Inferior parietal cortex (tissue), 1 donor: ENCODE measurements at regions not wholly inside any gene's neighbourhood (a gene's known extent, or its start where the extent isn't known, plus 50 kb on each side); places are given as distances from the start of the nearest gene placed in this dataset.

ENCODE experiments used
- DNase-seq: peaks from one replicate; pipeline ENCODE4 v3.0.0-alpha.2; 2016; ENCODE audit errors: extremely low spot score

DNA sequence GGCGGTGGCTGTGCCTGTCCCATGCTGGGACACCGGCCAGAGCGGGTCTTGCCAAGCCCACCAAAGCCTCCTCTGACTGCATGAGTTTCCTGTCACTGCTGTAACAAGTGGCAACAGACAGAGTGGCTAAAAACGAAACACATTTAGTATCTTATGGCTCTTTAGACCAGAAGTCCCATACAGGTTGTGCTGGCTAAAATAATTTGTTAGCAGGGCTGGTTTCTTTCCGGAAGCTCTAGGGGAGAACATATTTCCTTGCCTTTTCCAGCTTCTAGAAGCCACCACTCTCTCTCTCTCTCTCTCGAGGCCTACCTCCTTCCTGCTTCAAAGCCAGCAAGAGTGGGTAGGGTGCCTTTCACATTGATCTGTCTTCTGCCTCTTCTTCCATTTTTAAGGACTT, 171.6 kb upstream of the PLPP4 start:
- DNase-seq = no peak

DNA sequence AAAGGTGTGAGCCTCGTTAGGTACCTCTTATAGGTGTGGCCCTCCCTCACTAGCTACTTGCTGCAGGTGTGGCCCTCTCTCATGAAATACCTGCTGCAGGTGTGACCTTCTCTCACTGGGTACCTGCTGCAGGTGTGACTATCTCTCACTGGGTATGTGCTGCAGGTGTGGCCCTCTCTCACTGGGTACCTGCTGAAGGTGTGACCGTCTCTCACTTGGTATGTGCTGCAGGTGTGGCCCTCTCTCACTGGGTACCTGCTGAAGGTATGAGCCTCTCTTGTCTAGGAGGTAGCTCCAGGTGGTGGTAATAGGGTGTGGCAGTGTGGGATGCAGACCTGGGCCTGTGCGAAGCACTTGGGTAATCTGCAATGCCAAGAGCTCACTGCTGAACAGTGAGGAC, 170.7 kb upstream of the PLPP4 start:
- DNase-seq = no peak

DNA sequence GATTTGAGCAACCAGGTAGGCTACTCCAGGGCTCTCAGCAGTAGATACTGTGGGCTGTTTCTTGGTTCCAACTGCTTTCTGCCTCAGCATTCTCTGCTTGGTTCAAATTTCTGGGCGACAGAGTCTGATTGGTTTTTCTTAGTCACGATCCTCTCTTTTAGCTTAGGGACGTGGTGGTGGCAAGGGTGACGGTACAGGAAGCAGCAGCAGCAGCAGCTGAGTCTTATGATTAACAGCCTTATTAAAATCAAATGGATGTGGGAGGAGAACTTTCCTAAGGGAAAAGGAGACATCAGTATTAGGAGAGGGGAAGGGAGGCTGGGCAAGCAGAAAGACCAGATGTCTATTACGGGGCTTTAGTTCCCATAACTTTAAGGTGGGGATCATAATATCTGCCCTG, 156.5 kb upstream of the PLPP4 start:
- DNase-seq = no peak

DNA sequence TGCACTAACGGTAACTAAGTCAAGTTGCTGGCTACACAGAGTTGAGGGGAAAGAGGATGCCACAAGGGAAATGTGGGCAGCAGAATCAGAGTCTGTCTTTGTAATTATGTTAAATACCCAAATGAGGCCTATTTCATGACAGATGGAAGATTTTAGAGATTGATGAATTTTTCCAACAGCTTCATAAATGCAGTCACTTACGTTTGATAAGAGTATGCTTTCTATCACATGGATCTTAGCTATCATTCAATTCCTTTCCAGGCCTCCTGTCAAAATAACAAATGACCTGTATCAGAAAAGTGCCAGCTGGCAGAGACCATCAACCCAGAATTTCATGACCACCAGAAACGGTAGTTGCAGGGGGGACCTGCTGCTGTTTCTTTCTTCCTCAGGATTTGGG, 148.4 kb upstream of the PLPP4 start:
- DNase-seq = no peak

DNA sequence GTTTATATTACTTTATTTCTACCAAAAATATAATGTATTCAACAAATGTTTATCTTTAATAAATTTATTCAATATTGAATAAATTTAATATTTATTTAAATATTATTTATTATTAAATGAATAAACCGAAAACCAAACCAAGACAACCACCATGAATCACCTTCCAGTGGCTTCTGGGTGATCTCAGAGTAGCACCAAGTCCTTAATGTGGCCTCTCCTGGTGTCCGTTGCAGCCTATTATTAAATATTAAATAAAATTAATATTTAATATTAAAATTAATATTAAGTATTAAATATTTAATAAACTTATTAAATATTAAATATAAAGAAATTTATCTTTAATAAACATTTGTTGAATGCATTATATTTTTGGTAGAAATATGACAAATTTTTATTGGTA, 143.3 kb upstream of the PLPP4 start:
- no peak for DNase-seq

DNA sequence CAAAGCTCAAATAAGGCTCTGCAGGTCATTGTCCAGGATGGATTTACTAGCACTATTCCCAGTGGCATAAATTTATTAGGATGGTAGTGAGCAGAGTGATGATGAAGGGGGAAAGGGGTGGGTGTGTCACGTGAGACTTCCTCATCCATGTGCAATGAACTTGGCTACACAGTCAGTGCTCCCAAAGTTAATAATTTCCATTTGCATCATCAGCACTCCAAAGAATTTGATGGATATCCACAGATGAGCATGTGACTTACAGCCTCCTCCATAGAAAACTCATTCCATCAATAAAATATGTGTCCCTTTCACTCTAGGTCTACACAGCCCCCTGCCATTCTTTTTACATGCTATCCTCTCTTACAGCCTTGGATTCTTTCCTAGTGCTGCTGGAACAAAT, 142.6 kb upstream of the PLPP4 start:
- DNase-seq = no peak

DNA sequence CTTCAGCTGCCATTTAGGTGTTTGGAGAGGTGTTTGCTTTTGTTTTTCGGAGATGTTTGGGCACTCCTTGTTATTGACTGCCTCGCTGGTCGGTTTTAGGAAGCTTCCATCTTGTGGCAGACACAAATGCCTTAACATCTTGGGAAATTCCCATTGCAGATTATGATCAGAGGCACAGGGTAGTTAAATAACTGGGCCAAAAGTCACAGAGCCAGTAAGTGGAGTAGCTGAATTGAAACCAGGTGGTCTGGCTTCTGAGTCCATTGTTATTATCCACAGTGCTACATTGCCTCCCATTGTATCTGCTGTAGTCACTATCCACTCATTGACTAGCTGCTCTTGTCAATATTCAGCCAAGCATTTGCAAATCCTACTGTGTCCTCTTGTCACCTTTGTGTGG, 138.2 kb upstream of the PLPP4 start:
- no peak for DNase-seq

DNA sequence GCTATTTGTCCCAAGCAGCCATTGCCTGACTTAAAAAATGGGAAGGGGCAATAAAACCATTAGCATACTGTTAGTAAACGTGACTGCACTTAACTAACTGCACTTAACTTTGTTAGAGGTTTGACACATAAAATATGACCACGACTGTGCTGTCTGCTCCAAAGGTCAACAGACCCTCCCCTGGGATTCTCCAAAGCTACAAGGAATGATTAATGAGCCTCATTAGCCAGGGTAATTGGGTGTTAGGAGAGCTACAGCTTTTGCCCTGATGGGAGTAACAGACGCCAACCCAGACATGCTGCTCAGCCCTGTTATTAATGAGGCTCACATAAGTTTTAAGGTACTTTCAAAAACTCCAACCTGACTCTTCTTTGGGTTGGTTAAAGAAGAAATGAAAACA, 129.4 kb upstream of the PLPP4 start:
- DNase-seq = no peak

DNA sequence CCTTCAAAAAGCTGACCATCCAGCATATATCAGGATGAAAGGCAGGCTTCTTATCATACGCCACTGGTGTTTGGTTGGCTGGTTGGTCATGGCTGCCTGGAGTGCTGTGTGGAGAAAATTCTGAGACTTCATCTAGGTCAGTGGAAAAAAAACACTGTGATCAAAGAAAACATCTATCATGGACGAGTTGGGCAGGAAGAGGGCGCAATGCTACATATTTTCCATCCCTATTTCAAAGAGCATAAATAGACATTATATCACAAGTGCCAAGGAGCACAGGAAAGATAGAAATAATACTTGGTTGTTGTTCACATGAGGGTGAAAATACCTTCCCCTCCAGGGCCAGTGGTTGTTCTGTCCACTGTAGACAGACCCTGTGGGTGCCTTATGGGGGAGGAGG, 128.4 kb upstream of the PLPP4 start:
- DNase-seq = no peak

DNA sequence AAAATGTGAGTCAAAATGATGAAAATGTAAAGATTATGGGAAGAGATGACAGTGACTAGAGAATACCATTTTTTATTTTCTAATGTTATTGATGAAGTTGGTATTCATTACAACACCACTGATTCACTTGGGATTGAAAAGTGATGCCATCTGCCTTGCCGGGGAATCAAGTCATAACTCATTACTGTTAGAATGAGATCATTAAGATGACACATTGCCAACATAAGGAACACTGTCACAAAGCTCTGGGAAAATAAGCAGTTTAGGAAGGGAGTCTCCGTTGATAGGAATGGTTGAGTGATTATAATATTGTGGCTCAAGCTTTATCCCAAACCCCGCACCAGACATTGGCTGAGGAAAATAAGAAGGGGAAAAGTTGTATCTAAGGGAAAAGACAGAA, 121.5 kb upstream of the PLPP4 start:
- DNase-seq = no peak

DNA sequence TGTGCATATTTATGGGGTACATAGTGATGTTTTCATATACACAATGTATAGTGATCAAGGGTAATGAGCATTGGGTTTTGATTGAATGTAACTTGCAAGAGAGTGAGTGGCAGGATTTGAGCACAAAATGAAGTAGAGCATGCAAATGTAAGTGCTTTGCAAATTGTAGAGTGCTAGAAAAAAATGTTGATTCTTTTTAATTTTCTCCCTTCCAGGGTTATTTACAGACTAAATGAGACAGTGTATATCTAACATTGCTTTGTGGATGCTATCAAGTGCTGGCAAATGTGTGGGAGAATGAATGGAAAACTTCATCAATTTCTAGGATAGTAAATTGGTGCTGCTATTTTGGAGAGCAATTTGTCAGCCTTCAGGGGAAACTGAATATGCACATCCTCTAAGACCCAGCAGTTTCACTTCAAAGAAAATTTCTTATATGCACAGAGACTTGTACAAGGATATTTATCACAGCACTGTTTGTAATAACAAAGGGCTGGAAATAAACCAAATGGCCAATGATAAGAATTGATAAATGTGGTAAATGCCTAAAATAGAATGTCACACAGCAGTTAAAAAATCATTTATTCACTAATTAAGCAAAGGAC, 120.6 kb upstream of the PLPP4 start:
- no peak for DNase-seq

DNA sequence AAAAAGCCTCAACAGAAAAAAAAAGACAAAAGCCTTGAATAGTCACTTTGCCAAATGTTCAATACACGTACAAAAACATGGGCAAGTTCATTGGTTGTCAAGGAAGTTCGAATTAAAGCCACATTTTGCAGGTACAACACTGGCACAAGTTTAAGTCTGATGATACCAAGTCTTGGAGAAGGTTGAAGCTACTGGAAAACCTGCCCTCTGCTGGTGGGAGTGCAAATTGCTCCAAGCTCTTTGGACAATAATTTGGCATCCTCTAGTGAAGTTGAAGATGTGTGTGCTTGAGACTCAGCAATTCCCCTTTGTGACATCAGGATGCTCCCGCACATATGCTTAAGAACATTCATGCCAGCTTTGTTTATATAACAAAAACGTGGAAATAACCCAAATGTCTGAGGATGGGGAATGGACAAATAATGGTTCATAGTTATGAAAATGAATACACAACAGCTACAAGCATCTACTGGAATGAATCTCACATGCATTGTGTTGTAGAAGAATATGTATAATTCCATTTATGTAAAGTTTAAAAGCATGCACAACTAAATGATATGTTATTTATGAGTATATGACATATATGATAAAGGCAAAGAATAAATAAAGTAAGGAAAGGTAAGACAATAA, 120.0 kb upstream of the PLPP4 start:
- DNase-seq = peak; percentile 40

DNA sequence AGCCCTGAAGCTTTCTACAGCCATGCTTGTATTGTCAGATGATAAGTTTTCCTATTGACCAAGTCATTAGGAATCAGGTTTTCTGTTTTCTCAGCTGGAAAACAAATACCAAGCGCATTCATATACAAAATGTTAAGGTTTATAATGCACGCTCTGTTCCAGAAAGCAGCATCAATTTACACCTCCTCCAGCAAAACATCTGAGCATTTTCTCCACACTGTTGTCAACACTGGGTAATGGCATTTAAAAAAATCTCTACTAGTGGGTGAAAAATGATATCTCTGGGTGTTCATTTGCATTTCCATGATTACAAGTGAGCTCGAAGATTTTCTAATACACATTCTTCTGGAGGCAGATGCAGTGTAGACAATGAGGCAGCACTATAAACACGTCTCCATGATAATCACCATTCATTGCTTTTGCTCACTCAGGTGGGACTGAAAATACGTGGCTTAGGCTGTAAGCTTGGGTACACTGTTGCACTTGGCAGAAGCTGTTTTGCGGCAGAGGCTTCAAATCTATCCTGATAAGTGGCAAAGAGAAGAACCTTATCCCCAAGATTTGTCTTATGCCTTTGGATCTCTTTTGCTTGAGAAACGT, 114.8 kb upstream of the PLPP4 start:
- no peak for DNase-seq

DNA sequence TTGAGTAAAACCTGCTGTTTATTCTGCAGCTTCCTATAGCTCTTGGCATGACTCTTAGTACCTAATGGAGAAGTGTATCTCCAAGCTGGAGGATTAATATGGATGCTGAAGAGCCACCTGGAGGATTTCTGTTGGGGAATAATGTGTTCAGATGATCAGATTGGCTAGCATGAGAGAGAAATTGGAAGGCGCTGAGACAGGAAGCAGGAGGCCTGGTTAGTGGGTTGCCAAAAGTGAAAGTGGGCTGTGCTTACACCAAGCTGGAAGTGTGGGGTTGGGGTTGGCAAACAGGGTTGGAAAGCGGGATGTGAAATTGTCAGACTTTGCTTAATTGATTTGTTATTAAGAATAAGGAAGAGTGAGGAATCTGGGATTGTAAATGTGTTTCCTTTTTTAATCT, 111.8 kb upstream of the PLPP4 start:
- no peak for DNase-seq

DNA sequence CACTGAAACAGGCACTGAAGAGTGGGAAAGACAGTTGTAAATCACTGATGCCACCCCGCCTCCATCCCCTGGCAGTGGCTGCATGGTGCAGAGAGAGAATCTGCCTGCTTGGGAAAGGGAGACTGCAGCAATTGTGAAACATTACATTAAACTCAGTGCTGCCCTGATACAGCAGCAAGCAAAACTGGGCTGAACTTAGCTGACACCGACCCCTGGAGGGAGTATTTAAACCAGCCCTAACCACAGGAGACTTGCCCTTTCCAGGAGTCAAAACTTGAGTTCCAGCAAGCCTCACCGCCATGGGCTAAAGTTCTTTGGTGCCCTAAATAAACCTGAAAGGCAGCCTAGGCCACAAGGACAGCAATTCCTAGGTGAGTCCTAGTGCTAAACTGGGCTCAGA, 109.4 kb upstream of the PLPP4 start:
- DNase-seq = no peak

DNA sequence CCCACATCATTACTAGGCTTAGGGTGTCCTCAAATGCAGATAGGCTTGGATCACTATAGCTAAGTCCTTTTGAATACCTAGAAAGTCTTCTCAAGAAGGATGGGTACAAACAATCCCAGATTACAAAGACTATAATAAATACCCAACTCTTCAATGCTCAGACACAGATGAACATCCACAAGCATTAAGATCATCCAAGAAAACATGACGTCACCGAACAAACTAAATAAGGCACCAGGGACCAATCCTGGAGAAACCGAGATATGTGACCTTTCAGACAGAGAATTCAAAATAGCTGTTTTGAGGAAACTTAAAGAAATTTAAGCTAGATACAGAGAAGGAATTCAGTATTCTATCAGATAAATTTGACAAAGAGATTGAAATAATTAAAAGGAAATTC, 108.0 kb upstream of the PLPP4 start:
- no peak for DNase-seq

DNA sequence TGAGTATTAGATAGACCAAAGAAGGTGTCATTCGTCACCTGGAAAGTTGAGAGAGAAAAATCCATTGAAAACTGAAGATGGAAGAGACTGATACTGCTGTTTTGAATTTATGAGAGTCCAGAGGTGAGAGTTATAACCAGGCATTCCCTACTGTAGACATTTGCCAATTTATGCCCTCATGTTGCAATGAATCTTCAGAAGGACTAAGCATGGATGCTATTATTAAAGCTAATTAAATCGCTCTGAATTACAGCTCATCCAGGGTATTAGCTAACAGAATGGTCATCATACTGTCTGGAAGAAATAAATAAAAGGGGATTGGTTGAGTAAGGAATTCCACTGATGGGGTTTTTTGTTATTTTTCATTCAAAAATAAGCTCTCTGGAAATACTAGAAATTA, 101.6 kb upstream of the PLPP4 start:
- no peak for DNase-seq

DNA sequence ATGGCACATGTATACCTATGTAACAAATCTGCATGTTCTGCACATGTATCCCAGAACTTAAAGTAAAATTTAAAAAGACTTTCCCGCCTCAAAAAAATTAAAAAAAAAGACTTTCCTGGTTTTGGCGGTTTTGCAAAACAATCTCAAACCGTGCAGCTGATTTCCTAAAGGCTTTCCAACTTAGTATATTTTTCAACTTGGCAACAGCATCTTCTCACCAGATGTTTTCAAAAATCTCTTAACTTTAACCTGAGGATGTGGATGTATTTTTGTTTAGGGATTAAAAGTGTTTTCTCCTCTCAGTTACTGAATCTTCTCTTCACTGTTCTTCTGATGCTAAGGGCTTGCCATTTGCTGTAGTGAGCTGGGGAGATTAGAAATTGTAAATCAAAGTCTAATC, 96.5 kb upstream of the PLPP4 start:
- DNase-seq = no peak

DNA sequence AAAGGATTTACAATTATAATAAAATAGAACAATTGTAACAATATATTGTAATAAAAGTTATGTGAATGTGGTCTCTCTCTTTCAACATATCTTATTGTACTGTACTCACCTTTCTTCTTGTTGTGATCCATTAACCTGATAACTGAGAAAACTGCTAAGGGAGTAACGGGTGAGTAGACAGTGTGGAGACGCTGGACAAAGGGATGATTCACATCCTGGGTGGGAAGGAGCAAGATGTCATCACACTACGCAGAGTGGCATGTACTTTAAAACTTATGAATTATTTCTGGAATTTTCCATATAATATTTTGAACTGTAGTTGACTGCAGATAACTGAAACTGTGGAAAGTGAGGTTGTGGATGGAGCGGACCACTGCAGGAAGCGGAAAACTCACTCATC, 91.2 kb upstream of the PLPP4 start:
- DNase-seq = no peak

DNA sequence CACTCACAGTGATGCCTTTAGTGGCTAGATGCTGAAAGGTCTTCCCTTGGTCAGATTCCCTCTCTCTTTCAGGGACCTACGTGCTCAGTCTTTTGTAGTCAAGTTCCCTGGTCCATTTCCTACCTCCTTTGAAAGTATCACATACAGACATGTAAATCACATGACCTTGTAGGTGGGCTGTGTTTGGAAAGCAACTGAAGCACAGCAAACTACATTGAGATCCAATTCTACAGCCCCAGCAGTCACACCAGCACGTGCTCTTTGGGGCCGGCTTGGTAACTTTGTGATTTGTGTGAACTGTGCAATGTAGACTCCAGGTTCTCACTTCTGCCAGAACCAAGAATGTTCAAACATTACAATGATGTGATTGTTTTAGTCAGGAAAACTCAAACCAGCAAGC, 89.7 kb upstream of the PLPP4 start:
- no peak for DNase-seq

DNA sequence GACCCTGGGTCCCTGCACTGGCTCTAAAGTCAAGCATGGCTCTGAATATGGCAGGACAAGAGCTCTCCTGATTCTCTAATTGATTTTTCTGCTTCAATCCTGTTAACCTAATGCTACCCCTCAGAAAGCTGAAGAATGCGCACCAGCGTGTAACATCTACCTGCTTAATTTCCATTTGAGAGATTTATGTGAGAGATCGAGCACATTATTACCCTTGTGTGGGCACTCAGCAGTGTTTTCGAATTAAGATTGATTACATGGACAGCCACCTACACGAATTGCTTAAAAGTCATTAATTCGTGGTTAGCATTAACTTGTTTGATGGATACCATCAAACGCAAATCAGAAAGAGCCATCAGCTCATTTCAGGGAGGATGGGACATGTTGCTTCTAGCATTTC, 88.7 kb upstream of the PLPP4 start:
- DNase-seq = no peak

DNA sequence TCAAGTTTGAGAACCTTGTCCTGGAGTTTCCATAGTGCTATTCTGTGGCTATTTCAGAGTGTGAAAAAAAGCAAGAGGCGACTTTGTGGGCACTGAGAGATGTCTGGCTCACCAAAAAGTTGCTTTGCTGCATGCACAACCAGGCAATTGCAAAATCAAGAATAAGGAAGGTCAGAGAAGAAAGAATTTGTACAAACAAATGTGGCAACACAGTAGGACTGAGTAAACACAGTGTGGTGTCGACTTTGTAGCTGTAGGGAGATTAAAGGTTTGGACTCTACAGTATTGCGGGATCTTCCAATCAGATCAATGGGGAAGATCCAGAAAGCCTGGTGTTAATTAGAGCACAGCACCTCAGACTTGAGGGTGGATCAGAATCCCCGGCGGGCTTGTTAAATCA, 88.1 kb upstream of the PLPP4 start:
- DNase-seq = no peak

DNA sequence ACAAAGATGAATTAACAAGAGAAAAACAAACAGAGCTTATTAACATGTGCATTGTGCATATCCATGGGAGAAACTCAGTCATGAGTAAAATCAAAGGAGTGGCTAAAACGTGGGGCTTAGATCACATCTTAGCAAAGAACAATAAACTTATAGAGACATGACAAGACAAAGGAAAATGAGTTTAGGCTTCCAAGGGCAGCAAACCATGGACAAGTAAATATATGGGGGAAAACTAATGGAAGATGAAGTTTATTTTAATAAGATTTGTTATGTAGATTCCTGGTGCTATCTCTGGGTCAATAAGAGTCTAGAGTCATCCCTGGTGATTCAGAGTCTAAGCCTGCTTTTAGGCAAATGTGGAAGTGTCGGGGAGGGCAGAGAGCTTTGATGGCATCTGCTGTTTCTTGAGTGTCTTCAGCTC, 87.2 kb upstream of the PLPP4 start:
- DNase-seq = no peak

DNA sequence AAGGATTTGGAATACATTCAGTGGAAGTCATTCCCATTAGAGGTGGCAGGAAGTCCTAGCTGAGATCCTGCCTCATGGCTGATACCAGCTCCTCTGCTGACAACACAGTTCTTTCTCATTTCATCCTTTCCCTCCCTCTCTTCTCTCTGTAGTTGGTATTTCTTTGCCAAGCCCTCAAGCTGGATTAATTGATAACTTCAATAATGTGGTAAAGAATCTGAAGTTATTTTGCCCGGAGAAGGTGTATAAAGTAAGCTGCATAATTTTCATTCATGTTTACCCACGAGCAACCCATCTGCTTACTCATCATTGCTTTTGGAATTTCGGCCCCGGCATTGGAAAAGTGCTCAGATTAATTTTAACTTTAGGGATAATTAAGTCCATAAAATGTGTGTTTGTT, 85.2 kb upstream of the PLPP4 start:
- no peak for DNase-seq
